Middle frontal gyrus (tissue), 1 donor: ENCODE measurements at regions not wholly inside any gene's neighbourhood (a gene's known extent, or its start where the extent isn't known, plus 50 kb on each side); places are given as distances from the start of the nearest gene placed in this dataset.
"Not testable (repeated sequence)": the region's sequence is repeated elsewhere in the genome, so short reads cannot be mapped to it uniquely, and the experiment has no call there.

Experiments
- DNase-seq: peaks from one replicate; pipeline ENCODE4 v3.0.0-alpha.2; 2015; ENCODE audit warnings: low spot score; ENCODE audit errors: extremely low spot score

DNA sequence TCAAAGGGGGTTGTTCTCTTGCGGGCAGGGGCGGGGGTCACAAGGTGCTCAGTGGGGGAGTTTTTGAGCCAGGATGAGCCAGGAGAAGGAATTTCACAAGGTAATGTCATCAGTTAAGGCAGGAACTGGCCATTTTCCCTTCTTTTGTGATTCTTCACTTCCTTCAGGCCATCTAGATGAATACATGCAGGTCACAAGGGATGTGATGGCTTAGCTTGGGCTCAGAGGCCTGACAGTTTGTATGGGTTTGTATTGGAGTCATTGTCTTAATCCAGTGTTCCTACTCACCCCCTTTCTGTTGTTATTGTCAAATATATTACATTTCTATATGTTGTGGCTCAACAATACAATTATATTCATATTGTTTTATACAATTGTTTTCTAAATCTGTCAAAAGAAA, 238.0 kb downstream of the SUCLG1 start:
- not testable (repeated sequence) for DNase-seq

DNA sequence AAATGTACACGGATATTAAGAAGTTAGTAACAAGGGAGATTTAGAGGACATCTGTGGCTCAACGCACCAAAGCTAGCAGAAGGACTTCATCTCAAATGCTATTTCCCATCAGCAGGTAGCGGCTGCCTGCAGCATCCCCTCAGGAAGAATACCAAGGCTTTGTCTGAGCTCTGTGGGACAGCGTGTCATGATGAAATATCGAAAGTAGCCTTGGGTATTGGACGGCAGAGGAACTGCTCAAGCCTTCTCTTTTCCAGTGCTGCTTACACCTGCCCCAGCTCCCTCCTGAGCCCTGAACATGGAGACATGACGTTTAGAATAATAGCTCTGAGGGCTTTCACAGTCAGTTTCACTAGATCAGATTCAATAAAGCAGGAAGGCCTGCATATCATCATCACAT, 241.6 kb downstream of the SUCLG1 start:
- no peak for DNase-seq

DNA sequence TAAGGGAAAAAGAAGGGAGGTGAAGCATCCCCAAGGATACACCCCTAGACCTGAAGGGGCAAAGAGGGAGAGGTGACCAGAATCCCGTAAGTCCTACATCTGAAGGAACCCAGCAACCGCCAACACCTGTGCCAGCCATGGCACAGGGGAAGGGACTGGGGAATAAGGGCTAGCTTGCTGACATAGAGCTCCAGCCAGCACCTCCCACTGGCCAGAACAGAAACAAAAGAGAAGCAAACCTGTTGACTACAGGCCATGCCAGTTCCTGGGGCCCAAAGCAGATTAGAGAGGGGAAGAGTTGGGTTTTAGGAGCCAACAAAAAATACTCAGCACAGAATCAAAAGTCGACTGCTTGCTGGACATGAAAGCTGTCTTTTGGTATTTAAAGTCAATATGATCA, 244.6 kb downstream of the SUCLG1 start:
- DNase-seq, result no peak

DNA sequence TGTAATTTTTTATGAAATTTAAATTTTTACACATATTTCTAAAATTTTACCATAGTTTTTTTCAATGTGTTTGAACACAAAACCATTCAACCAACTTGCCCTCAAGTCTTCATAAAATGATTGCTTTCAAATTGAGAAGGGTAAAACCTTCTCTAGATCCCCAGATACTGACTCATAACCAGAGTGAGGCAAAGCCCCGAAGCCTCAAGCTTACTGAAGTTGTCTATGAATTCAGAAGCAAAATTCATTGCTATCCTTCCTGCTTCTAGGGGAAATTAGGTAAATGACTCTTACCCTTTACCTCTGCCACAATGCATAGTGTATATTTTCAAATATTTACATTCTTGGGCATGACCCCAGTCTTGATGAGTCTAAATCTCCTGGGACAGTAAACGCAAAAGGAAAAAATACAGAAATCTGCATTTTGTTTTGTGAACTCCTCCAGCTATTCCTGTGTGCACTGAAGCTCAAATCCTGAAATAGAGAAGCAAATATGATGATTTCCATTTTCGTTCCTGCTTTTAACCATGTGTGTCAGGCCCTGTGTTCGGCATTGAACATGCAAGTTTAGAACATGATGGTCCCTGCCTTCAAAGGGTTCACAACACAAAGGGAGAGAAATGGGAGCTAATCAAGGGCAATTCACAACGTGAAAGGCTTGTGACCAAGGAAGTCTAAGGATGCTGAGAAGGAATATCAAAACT, 246.3 kb downstream of the SUCLG1 start:
- DNase-seq, result no peak

DNA sequence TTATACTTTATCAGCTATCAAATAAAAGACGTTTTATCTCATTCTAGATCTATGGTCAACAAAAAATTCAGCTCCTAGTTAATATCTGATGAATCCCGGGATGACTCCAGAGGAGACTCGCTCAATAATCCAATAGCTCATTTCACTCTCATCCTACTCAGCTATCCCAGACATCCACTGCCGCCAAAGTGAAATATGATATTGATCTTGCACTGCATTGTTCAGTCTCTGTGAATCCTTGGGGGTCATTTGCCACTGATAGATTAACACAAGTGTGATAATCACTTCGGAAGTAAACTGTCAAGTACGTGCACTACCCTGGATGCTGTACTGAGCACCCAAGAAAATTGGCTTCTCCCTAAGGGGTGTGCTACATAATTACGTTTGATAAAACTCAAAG, 249.1 kb downstream of the SUCLG1 start:
- DNase-seq, result no peak

DNA sequence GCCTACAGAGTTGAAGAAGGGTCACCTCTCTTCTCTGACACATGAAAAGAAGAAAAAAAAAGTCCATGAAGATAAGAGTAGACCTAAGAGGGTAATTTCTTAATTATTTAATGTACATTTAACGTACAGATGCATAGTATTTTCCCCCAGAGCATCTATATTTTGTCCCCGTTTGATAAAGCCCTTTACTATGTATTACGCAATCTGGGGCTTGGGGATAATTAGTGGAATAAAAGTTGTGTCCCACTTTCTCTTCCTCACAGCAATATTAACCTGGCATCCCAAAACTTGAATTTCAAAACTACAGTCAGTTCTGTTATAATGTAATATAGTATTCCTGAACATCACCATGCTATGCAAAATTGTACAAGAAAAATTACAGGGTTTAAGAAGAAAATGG, 254.1 kb downstream of the SUCLG1 start:
- no peak for DNase-seq

DNA sequence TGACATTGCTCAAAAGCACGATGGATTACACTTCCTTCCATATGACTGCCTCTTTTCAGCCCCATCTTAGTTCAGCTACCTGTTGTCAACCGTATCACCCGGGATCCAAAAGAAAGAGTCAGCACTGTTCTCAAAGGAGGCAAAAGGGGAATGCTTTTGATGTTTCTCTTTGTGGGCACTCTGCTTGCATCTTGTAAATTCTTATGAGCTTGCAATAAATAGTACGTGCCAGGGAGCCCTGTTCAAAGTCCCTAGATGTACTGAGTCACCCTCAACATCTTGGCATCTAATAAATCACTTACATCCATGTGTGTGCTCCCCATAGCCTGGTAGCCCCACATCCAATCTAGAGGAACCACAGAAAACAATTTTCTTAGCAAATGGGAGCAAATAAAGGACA, 256.9 kb downstream of the SUCLG1 start:
- DNase-seq, result no peak

DNA sequence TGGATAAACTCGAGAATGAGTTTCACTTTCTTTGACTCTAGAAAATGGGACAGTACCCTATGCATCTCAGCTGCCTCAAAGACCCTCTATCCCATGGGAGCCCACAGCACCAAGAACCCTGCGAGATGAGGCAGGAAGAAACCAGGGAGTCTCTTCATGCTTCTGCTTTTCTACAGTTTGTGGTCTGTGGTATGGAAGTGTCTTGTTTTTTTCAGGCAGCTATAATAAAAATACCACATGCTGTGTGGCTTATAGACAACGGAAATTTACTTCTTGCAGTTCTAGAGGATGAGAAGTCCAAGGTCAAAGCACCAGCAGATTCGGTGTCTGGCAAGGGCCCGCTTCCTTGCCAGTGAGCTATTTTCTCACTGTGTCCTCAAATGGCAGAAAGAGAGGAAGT, 257.9 kb downstream of the SUCLG1 start:
- DNase-seq, result no peak

DNA sequence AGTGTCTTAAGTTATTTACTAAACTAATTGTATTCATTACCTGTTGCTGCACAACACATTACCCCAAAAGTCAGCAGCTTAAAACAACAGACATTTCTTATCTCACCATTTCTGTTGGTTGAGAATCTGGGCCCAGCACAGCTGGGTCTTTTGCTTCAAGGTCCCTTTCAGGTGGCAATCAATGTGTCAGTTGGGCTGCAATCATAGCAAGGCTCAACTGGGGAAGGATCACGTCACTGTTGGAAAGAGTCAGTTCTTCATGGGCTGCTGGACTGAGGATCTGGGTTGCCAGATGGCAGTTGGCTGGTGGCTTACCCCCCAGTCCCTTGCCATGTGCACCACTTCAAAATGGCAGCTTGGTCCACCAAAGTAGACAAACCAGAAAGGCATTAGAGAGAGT, 261.2 kb downstream of the SUCLG1 start:
- no peak for DNase-seq

DNA sequence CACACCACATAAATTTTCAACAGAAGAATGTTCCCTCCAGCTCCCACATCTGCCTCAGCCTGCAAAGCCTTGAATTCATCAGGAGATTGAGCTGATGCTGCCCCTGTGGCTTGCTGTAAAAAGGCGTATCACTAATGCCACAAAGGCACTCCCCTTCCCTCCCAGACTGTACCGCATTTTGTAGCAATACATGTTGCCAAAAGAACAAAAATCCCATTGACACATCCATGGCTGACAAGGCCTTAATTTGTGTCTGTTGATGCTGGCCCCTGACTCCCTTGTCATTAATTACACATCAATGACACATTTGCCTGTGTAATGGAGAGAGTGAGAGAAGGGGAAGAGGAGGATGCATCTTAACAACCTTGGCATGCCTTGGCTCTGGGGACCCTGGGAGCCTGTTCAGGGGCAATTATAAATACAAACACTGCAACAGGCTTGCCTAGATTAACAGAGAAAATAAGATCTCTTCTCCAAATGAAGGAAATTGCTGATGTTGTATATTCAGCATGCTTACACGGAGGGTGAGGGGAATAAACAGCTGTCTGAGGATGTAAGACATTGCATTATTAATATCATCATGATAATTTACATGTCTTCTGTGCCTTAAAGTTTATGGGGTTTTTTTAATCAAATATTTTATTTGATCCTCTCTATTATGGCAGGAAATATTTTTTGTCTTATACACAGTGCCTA, 264.0 kb downstream of the SUCLG1 start:
- no peak for DNase-seq

DNA sequence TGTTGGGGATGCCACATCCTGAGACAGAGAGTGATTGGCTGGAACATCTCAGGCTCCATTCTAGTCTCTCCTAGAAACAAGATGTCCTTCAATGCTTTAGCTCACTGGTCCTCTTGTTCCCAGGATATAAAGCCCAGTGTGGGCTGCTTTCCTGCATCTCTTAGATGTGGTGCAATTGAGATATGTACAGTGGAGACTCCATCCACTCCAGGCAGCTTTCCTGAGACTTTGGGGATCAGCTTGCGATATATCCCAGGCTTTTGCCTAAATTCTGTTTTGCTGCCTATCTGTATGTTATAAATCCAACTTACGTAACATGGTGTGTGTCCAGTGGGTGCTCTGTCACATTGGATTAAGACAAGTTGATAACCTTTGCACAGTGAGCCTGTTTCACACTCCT, 264.9 kb downstream of the SUCLG1 start:
- DNase-seq, result no peak

DNA sequence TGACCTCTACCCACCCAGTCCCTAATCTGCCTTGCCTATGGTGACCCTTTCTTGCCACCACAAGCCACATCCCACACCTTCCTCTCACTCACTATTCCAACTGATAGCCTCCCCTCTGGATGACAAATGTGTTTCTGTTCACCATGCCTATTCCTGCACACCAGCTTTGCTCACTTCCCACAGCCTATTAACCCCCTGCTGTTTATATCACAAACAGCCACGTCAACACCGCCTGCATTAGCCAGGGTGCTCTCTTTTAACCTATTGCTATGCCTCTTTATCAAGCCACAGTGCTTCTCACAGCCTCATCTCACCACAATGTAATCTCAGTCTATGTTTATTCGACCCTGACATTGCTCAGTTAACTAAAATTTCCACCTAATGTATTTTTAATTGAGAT, 271.8 kb downstream of the SUCLG1 start:
- DNase-seq, result no peak

DNA sequence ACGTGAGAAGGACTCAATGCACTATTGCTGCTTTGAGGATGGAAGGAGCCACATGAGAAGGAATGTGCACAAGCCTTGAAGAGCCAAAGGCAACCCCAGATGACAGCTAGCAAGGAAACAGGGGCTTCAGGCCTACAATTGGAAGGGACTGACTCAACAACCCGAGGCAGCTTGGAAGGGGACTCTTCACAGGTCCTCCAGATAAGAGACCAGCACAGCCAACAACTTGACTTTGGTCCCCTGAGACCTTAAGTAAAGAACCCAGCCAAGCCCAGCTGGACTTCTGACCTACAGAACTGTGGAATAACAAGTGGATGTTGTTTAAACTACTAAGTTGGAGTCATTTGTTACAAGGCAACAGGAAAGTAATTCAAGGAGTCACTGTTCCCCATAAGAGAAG, 277.2 kb downstream of the SUCLG1 start:
- DNase-seq, result no peak

DNA sequence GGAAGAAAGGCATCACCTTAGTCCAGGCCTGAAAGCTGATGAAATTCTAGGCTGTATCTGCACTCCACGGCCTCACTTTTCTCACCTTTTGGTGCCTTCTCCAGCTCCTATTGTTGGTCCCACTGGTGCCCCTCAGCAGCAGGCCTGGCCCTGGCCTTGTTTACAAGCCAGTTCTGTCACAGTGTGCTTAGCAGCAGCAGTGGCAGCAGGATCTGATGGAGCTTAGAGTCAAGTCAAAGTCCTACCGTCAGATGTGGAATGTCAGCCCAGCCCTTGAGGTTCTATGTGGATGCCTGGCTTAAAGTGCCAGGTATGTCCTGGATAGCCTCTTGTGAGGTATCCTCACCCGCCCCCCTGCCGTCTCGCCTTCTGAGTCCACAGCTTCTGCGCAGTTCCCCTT, 281.3 kb downstream of the SUCLG1 start:
- no peak for DNase-seq

DNA sequence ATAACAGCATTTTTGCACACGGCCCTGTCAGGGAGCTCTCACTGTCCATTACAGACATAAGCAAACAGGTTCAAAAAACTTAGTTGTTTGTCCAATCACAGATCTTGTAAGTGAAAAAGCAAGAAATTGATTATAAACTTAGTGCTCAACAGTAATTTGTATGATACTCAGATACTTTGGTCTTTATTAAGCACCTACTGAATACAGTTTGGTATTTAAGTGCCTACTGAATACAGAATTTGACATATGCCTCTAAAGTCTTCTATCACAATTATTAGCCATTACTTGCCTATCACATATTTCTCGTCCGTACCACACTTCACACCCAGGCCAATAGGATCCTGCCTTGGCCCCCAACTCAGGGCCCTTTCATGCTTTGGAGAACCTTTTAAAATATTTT, 283.1 kb downstream of the SUCLG1 start:
- no peak for DNase-seq

DNA sequence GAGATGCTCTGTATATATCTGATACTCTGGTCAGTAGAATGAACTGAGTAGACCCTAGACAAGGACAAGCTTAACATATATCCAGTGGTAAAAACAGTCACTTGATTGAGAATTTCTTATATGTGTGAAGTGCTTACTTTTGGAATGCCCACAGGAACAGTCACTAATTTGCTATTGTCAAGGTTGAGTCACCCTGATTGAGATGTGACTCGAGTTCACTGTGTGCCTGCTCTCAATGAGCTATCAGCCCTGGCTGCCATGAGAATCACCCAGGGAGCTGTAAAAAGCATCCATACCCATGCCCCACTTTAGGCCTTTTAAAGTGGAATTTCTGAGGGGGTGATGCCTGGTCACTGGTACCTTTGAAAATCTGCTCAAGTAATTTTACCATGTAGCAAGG, 283.7 kb downstream of the SUCLG1 start:
- DNase-seq, result no peak

DNA sequence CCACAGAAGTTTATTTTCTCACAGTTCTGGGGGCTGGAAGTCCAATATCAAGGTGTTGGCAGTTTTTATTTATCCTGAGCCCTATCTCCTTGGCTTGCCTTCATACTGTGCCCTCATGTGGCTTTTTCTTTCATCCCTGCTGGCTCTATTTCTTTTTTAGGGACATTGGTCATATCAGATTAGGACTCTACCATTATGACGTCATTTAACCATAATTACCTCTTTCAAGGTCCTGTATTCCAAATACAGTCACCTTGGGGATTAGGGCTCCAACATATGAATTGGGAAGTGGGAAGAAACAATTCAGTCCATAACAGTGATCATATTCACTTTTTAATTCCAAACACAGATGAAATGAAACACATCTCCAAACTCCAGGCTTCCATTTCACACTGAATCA, 286.0 kb downstream of the SUCLG1 start:
- DNase-seq, result no peak

DNA sequence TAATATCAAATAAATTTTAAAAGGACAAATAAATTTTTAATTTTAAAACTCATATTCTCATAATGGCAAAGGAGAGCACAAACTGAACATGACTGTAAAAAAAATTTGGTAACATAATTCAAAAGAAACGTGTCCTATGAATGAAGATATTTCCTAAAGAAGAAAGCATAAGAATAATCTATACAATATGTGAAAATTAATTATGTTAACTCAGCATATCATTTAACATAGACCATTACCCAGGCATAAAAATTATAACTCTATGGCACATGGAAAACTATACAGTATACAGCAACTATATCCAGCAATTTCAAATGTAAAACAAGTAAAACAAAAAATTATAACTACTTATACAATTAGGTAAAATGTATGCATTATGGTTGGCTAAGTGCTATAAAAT, 288.1 kb downstream of the SUCLG1 start:
- DNase-seq, result no peak

DNA sequence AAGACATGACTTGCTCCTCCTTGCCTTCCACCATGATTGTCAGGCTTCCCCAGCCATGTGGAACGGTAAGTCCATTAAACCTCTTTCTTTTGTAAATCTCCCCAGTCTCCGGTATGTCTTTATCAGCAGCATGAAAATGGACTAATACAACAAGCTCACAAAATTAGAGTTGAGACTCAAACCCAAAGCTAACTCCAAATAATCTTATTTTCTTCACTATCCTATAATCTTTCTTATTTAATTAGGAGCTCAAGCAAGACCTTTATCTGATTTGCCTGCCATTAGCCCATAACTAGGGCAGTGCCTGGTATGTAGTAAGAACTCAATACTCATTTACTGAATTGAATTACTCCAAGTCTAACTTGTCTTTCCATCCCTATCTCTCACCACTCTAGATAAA, 289.2 kb downstream of the SUCLG1 start:
- DNase-seq, result no peak

DNA sequence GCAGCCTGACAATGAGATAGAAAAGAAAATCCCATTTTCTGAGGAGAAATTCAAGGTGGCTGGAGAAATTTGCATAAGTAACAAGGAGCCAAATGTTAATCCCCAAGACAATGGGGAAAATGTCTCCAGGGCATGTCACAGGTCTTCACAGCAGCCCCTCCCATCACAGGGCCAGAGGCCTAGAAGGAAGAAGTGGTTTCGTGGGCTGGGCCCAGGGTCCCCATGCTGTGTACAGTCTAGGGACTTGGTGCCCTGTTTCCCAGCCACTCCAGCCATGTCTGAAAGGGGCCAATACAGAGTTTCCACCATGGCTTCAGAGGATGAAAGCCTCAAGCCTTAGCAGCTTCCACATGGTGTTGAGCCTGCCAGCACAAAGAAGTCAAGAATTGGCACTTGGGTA, 290.5 kb downstream of the SUCLG1 start:
- DNase-seq, result not testable (repeated sequence)

DNA sequence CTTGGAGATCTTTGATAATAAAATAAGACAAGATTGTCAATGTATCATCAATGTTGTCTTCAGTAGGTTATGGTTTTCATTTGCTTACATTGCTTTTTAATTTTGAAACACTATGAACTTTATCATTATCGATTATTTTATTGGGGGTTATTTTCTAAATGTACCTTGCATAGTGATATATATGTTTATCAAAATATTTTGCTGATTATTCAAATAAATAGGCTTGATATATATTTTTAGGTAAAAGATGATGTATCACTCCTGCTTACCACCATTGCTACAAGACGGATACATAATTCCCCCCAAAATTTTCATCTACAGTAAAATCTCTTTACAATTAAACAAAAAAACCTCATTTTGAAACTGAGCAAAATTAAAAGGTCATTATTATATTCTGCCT, 293.8 kb downstream of the SUCLG1 start:
- no peak for DNase-seq

DNA sequence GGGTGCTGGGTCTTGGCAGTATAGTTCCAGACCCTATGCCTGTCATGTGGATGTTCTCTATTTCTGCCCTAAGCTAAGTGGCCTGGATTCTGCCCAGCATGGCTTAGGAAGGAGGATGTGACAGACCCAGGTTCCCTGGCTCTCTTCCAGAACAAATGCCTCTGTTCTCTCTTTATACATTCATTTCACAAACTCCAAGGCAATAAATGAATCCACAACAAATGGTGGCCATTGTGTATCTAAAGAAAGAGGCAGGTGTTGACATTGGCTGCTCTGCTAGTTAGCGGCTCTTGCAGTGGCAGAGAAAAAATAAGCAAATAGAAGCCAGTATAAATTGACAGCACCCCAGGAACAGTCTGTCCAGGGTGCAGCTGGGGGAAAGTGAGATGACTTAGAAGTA, 298.6 kb downstream of the SUCLG1 start:
- DNase-seq, result no peak

DNA sequence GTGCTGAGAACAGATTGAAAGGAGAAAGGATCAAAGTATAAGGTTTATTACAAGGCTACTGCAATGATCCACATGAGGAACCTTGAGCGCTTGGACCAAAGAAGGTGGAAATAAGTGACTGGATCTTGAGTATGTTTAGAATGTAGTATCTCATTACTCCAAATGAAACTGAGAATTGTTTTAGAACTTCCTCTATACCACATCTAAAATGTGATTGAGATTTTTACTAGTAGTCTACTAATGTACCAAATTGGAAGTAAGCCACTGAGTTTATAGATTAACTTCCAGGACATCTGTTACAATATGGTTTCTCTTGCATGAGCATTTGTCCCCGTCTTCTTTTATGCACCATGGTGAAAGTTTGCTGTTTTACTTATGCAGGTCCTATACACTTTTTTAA, 300.5 kb downstream of the SUCLG1 start:
- DNase-seq, result no peak
